H1 (cell line): ENCODE measurements at regions not wholly inside any gene's neighbourhood (a gene's known extent, or its start where the extent isn't known, plus 50 kb on each side); places are given as distances from the start of the nearest gene placed in this dataset.
A peak's percentile ranks its signal among the peaks of the same experiment; 100 is the strongest.

Experiments used
- CTCF ChIA-PET: fragments of 300-600 bp; sonication (Branson Sonifier 250); formaldehyde crosslinking; loops from one replicate; lab custom pipeline; 2021; ENCODE audit not compliant: partially characterized antibody; lab: Charles Lee
- POLR2A ChIA-PET: fragments of 300-600 bp; sonication (Branson Sonifier 250); formaldehyde crosslinking; loops from one replicate; lab custom pipeline; 2021; ENCODE audit warnings: inconsistent platforms; ENCODE audit not compliant: partially characterized antibody; lab: Charles Lee
- DNase-seq, 2 experiments: peaks; one replicate each; pipeline versions ENCODE4 v3.0.0 to v3.0.0-alpha.2; 2010 to 2022; ENCODE audit warnings: low spot score in 2 of 2, low read depth in 1 of 2, mixed read lengths in 1 of 2
- FAIRE-seq: peaks from 2 replicates; lab custom pipeline; 2011; peaks lifted over from hg19 to GRCh38; lab: Jason Lieb, UNC
- H2AFZ ChIP-seq: 2 replicates; pipeline ENCODE4 v1.8.1; 2012; ENCODE audit warnings: low read length, inconsistent platforms
- H2AK5ac ChIP-seq: 2 replicates; pipeline ENCODE4 v1.6.1; 2013; ENCODE audit warnings: low read depth, low read length
- H2BK120ac ChIP-seq: replicated peaks from 2 replicates; pipeline ENCODE3; 2013; ENCODE audit warnings: low read depth, low read length, inconsistent platforms
- H2BK12ac ChIP-seq: 2 replicates; pipeline ENCODE4 v1.6.1; 2013; ENCODE audit warnings: low read depth, low read length
- H2BK15ac ChIP-seq: 2 replicates; pipeline ENCODE4 v1.6.1; 2013; ENCODE audit warnings: low read length
- H2BK20ac ChIP-seq: 2 replicates; pipeline ENCODE4 v1.6.1; 2013; ENCODE audit warnings: low read length
- H2BK5ac ChIP-seq: 2 replicates; pipeline ENCODE4 v1.6.1; 2013; ENCODE audit warnings: low read depth, low read length
- H3K14ac ChIP-seq: 2 replicates; pipeline ENCODE4 v1.6.1; 2013; ENCODE audit warnings: inconsistent platforms; ENCODE audit not compliant: insufficient read length
- H3K18ac ChIP-seq: 2 replicates; pipeline ENCODE4 v1.6.1; 2013; ENCODE audit warnings: low read length; ENCODE audit errors: extremely low read depth
- H3K23ac ChIP-seq: 2 replicates; pipeline ENCODE4 v1.6.1; 2013; ENCODE audit warnings: inconsistent platforms; ENCODE audit not compliant: insufficient read length
- H3K23me2 ChIP-seq: 2 replicates; pipeline ENCODE4 v1.6.1; 2013; ENCODE audit warnings: low read depth, low read length
- H3K27ac ChIP-seq: 2 replicates; pipeline ENCODE4 v1.6.1; 2011; ENCODE audit warnings: low read depth, low read length, inconsistent platforms
- H3K27me3 ChIP-seq, 4 experiments: replicated peaks in 1 of 4; 1 replicate in 1 of 4; 2 replicates in 3 of 4; pipeline versions ENCODE4 v1.6.1 to v1.8.1; 2011 to 2013; ENCODE audit warnings: low read length in 3 of 4, mild to moderate bottlenecking in 3 of 4, inconsistent platforms in 2 of 4, mixed read lengths in 2 of 4, moderate library complexity in 1 of 4; ENCODE audit not compliant: control insufficient read depth in 3 of 4, insufficient read depth in 3 of 4; ENCODE audit errors: extremely low read depth in 1 of 4
- H3K36me3 ChIP-seq, 4 experiments: 2 replicates each; pipeline versions ENCODE4 v1.6.1 to v1.8.1; 2011 to 2013; ENCODE audit warnings: mild to moderate bottlenecking in 4 of 4, low read length in 3 of 4, moderate library complexity in 2 of 4, control low read depth in 1 of 4, inconsistent platforms in 1 of 4; ENCODE audit not compliant: insufficient read depth in 4 of 4, control insufficient read depth in 2 of 4
- H3K4ac ChIP-seq: replicated peaks from 2 replicates; pipeline ENCODE3; 2013; ENCODE audit warnings: low read length, low read depth, mixed read lengths, inconsistent platforms; ENCODE audit not compliant: insufficient read length
- H3K4me1 ChIP-seq, 4 experiments: replicated peaks in 1 of 4; 1 replicate in 1 of 4; 2 replicates in 3 of 4; pipeline versions ENCODE4 v1.6.1 to v1.8.1; 2011 to 2013; ENCODE audit warnings: low read length in 3 of 4, inconsistent platforms in 2 of 4, mixed read lengths in 1 of 4; ENCODE audit not compliant: insufficient read depth in 4 of 4, control insufficient read depth in 3 of 4
- H3K4me2 ChIP-seq, 2 experiments: 2 replicates each; pipeline versions ENCODE4 v1.6.1 to v1.8.1; 2011 to 2013; ENCODE audit warnings: low read depth in 2 of 2, low read length in 2 of 2, control low read depth in 1 of 2, inconsistent platforms in 1 of 2, mild to moderate bottlenecking in 1 of 2; ENCODE audit not compliant: insufficient read depth in 1 of 2
- H3K4me3 ChIP-seq, 4 experiments: fragments of 200-600, 300-600 bp in 1 of 4; sonication (generic), shearing (Covaris generic), sonication (Bioruptor Twin) in 1 of 4; 2 replicates each; pipeline versions ENCODE4 v1.5.1 to v1.8.1; 2011 to 2016; ENCODE audit warnings: low read length in 4 of 4, low read depth in 3 of 4, control low read depth in 2 of 4, inconsistent platforms in 2 of 4, mild to moderate bottlenecking in 2 of 4, mixed read lengths in 1 of 4, moderate library complexity in 1 of 4; ENCODE audit not compliant: insufficient read depth in 2 of 4; ENCODE audit errors: extremely low read depth in 1 of 4
- H3K56ac ChIP-seq: replicated peaks from 2 replicates; pipeline ENCODE3; 2013; ENCODE audit warnings: low read depth, mild to moderate bottlenecking, mixed read lengths, low read length, inconsistent platforms; ENCODE audit not compliant: insufficient read length
- H3K79me1 ChIP-seq: 2 replicates; pipeline ENCODE4 v1.6.1; 2013; ENCODE audit warnings: low read depth, low read length, control low read depth
- H3K79me2 ChIP-seq, 2 experiments: 2 replicates each; pipeline versions ENCODE4 v1.6.1 to v1.8.1; 2012 to 2013; ENCODE audit warnings: low read length in 2 of 2, mild to moderate bottlenecking in 2 of 2, inconsistent platforms in 1 of 2; ENCODE audit not compliant: insufficient read depth in 2 of 2, control insufficient read depth in 1 of 2
- H3K9ac ChIP-seq, 4 experiments: replicated peaks in 1 of 4; 1 replicate in 1 of 4; 2 replicates in 3 of 4; pipeline versions ENCODE4 v1.6.1 to v1.8.1; 2011 to 2013; ENCODE audit warnings: low read depth in 3 of 4, low read length in 3 of 4, control low read depth in 2 of 4, mild to moderate bottlenecking in 2 of 4, moderate library complexity in 2 of 4, inconsistent platforms in 1 of 4; ENCODE audit errors: extremely low read depth in 1 of 4
- H3K9me3 ChIP-seq, 2 experiments: 2 replicates each; pipeline versions ENCODE4 v1.6.1 to v1.8.1; 2012 to 2013; ENCODE audit warnings: mild to moderate bottlenecking in 2 of 2, moderate library complexity in 2 of 2, control low read depth in 1 of 2, inconsistent platforms in 1 of 2, low read depth in 1 of 2, low read length in 1 of 2, mixed read lengths in 1 of 2; ENCODE audit not compliant: insufficient read depth in 2 of 2
- H4K20me1 ChIP-seq, 2 experiments: replicated peaks in 1 of 2; 2 replicates each; pipeline versions ENCODE3 to v1.8.1; 2011 to 2013; ENCODE audit warnings: inconsistent platforms in 2 of 2, low read length in 2 of 2, mild to moderate bottlenecking in 1 of 2; ENCODE audit not compliant: insufficient read depth in 2 of 2, control insufficient read depth in 1 of 2
- H4K5ac ChIP-seq: 2 replicates; pipeline ENCODE4 v1.6.1; 2013; ENCODE audit warnings: low read length, low read depth, mixed read lengths, inconsistent platforms; ENCODE audit not compliant: insufficient read length
- H4K8ac ChIP-seq: 2 replicates; pipeline ENCODE4 v1.8.0; 2013; ENCODE audit warnings: mild to moderate bottlenecking, moderate library complexity, low read length, inconsistent platforms; ENCODE audit not compliant: insufficient read depth; ENCODE audit errors: extremely low read depth
- H4K91ac ChIP-seq: replicated peaks from 2 replicates; pipeline ENCODE3; 2013; ENCODE audit warnings: low read length, mixed read lengths, inconsistent platforms; ENCODE audit not compliant: insufficient read length
- BACH1 ChIP-seq: IDR thresholded peaks from 2 replicates; pipeline ENCODE4 v1.6.1; 2012; ENCODE audit warnings: low read length, improper control_type of control experiment
- WGBS, 2 experiments: shearing (Covaris generic) in 1 of 2; methylation state at CpG; one replicate each; pipeline versions ENCODE4 v1.1.6 to v1.1.7; 2013 to 2015; ENCODE audit warnings: low lambda C conversion rate in 2 of 2, mixed read lengths in 2 of 2, inconsistent platforms in 1 of 2, low coverage in 1 of 2, missing lambda C conversion rate in 1 of 2; ENCODE audit not compliant: insufficient replicate concordance in 2 of 2, insufficient coverage in 1 of 2, insufficient read length in 1 of 2; ENCODE audit errors: extremely low coverage in 1 of 2, missing lambda C conversion rate in 1 of 2; 5-methylcytosine and 5-hydroxymethylcytosine counted together

- WGBS, 2 experiments, result 88% methylated on average over 1 of the region's 1 CpG; no CpG with 5 or more reads in 1 of the 2 experiments
- Histone ChIP-seq H3K14ac (no peak overlapping the region), H3K79me1 (no peaks in the 10 kb centered on the region), H3K18ac (no peak overlapping the region), H3K27me3 (no peaks in the 10 kb centered on the region), H3K4ac (no peak overlapping the region), H4K20me1 (peaks cover 0 to 2% of the 10 kb centered on the region in 2 experiments), H2BK15ac (no peak overlapping the region), H2AFZ (no peak overlapping the region), H3K27ac (no peak overlapping the region), H2BK5ac (no peak overlapping the region), H3K56ac (peak overlapping the region; percentile 48), H3K23ac (no peak overlapping the region), H3K23me2 (peaks cover 4% of the 10 kb centered on the region; the same call in 1 of the 2 replicates), H3K36me3 (no peaks in the 10 kb centered on the region), H4K91ac (no peak overlapping the region), H3K4me1 (peaks cover 0 to 4% (median 0%) of the 10 kb centered on the region in 4 experiments; a peak in 2 of 7 replicates), H3K79me2 (no peaks in the 10 kb centered on the region), H3K4me3 (no peak overlapping the region), H4K8ac (no peak overlapping the region), H2AK5ac (no peak overlapping the region), H4K5ac (no peak overlapping the region), H2BK12ac (no peak overlapping the region), H3K9ac (no peak overlapping the region; a peak in 1 of 7 replicates), H3K4me2 (no peak overlapping the region), H2BK20ac (0 out of 2 replicates have a peak overlapping the region, but pooled peaks have one; percentile 32), H2BK120ac (no peak overlapping the region), H3K9me3 (no peaks in the 10 kb centered on the region)
- no peak for DNase-seq
- CTCF ChIA-PET, result interaction anchor here (0.6 to 2.2 kb wide), 3 partner anchors 14 to 413 kb away, joined by 3 to 5 read pairs (median 4); no protein-coding TSS in a partner anchor
- POLR2A ChIA-PET, result no interaction called here
- FAIRE-seq, result no peak
- no peak for TF ChIP-seq BACH1
Measured at GRCh38 chr6:163665464-163665863, 250.9 kb downstream of the QKI start.
